Astrocyte of the cerebellum (primary cell): ENCODE measurements at regions not wholly inside any gene's neighbourhood (a gene's known extent, or its start where the extent isn't known, plus 50 kb on each side); places are given as distances from the start of the nearest gene placed in this dataset.
"Not testable (repeated sequence)": the region's sequence is repeated elsewhere in the genome, so short reads cannot be mapped to it uniquely, and the experiment has no call there.

Experiments
- DNase-seq: peaks from one replicate; pipeline ENCODE4 v3.0.0-alpha.2; 2011; ENCODE audit warnings: low read depth
- H3K4me3 ChIP-seq: 2 replicates; pipeline ENCODE4 v1.5.1; 2011; ENCODE audit warnings: mild to moderate bottlenecking, low read depth, low read length, moderate library complexity
- in situ Hi-C: cut with HindIII; loops from 2 replicates; pipeline ENCODE4 v1.10.0; 2017; ENCODE audit warnings: low sequenced_read_pairs

GRCh38 chr5:176018598-176018997 is 50.5 kb upstream of the THOC3 start:
- in situ Hi-C loops, DNase-seq, H3K4me3 ChIP-seq: not testable (repeated sequence)

DNA sequence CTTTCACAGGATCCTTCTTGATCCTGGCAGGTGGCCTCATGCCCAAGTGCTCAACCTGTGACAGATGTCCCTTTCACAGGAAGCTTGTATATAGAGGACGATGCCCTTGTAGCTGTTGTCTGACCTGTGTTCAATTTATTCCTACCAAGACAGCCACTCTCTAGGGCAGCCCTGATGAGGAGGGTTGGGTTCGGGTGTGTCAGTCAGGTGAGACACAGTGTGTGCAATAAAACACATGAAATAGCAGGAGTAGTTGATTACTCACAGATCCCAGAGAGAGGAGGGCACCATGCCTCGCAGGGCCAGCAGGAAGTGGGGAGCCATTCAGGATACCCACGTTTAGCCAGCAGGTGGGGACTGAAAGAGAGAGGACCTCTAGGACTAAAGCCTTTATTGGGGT is 52.7 kb upstream of the THOC3 start:
- DNase-seq, H3K4me3 ChIP-seq, in situ Hi-C loops: not testable (repeated sequence)

- DNase-seq, in situ Hi-C loops, H3K4me3 ChIP-seq: not testable (repeated sequence)
Observed at GRCh38 chr5:176023535-176023934, 55.4 kb upstream of the THOC3 start.

DNA sequence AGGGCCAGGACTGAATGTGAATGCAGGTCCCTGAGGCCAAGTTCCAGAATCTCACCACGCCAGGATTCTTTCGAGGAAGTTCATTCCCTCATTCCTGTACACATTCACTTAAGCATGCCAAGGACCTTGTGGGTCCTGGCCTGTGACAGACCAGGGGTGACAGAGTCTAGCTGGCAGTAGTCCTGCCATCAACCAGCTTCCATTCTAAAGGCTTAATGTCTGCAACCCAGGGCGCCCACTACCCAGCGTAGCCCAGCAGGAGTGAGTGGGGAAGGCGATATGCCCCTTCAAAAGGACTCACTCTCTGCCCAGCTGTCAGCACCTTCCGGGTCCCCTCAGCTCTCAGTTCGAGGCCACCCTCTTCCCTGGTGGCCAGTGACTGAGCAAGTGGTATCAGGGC is 61.3 kb upstream of the THOC3 start:
- in situ Hi-C loops, H3K4me3 ChIP-seq, DNase-seq: not testable (repeated sequence)

GRCh38 chr5:176030361-176031117 is 62.4 kb upstream of the THOC3 start:
- H3K4me3 ChIP-seq, DNase-seq, in situ Hi-C loops: not testable (repeated sequence)

- in situ Hi-C loops, DNase-seq, H3K4me3 ChIP-seq: not testable (repeated sequence)
Observed at GRCh38 chr5:176031118-176031510, 63.0 kb upstream of the THOC3 start.

DNA sequence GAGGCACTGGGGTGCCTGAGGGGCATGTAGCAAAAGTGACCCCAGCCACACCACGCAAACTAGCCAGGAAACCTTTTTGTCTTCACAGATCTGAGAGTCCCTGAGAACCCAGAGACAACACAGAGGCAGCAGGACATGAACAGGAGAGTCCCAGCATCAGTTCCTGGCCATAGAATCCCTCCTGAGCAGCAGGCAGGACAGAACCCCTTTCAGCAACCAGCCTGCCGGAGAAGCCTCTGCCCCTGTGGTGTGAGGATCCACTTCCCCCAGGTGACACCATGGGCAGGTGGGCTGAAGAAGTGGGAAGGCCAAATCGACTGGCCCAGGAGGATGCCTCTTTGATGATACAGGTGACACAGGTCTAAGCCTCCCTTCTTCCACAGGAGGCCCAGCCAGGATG is 65.1 kb upstream of the THOC3 start:
- in situ Hi-C loops, DNase-seq, H3K4me3 ChIP-seq: not testable (repeated sequence)

DNA sequence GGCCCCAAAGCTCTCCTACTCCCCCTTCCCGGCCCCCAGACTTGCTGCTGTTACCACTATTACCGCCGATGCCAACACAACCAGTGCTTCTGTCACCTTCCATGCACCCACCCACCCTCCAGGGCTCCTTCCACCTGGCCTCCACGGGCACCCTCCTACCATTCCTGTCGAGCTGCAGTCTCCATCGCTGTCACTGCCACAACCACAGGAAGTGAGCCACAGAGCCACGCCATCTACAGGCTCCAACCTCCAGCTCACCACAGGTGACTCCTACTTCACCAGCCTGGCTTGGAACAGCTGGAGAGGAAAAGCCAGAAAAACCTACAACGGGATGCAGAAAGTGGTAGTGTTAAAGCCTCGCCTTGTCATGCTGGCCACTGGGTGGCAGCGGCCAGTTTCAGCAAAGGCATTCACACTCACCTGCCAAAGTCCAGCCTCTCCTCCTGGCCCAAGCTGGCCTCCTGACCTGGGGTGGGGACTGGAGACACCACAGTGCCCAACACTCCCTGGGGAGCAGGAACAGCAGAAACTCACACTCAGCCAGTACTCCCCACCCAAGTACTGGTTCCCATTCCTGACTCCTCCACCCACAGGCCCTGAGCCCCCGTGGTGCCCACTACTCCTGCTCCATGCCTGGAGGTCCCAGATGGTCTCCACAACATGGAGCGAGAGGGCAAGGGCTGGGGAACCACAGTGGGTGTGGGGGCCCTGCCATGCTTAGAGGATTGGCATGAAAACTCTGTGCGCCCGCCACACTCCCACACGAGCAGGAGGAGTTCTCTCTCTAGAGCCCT is 66.5 kb upstream of the THOC3 start:
- H3K4me3 ChIP-seq, in situ Hi-C loops, DNase-seq: not testable (repeated sequence)

GRCh38 chr5:176035201-176035530 is 67.1 kb upstream of the THOC3 start:
- H3K4me3 ChIP-seq, in situ Hi-C loops, DNase-seq: not testable (repeated sequence)

DNA sequence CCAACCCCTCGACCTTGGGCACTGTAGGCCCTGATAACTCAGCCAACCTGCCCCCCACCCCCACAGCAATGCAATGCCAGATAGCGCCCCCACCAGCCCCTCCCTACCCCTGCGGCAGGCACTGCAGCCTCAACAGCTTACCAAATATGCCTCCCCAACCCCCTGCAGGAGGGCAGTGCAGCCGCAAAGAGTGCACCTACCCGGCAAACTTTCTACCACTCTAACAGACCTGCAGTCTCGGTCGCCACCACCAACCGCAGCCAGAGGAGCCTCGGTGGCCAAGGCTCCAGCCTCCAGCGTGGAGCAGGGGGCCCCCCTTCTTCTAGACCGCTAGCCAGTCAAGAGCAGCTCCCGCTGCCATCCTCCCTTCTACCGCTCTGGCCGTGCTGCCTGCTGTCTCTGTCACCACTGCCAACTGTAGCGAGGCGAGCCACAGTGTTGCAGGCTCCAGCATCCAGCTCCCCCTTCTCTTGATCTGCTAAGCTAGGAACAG is 67.7 kb upstream of the THOC3 start:
- DNase-seq, H3K4me3 ChIP-seq, in situ Hi-C loops: not testable (repeated sequence)

- H3K4me3 ChIP-seq, in situ Hi-C loops, DNase-seq: not testable (repeated sequence)
Observed at GRCh38 chr5:176036391-176036790, 68.3 kb upstream of the THOC3 start.

DNA sequence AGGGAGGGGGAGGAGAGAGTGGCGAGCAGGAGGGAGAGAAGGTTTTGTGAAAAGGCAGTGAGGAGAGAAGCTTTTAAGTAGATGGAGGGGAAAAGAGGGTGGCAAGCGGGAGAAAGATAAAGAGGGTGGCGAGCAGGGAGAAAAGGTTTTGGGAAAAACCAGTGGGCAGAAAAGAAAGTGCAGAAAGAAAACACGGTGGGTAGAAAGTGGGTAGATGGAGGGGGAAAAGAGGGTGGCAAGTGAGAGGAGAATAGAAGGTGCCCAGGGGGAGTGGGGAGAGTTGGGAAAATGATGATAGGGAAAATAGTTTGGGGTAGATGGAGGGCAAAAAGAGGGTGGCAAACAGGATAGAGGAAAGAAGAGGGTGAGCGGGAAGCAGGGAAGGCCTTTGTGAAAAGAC is 69.1 kb upstream of the THOC3 start:
- H3K4me3 ChIP-seq, DNase-seq, in situ Hi-C loops: not testable (repeated sequence)

- in situ Hi-C loops, H3K4me3 ChIP-seq, DNase-seq: not testable (repeated sequence)
Observed at GRCh38 chr5:176040105-176040801, 72.1 kb upstream of the THOC3 start.

GRCh38 chr5:176041248-176041994 is 73.3 kb upstream of the THOC3 start:
- DNase-seq, H3K4me3 ChIP-seq, in situ Hi-C loops: not testable (repeated sequence)

DNA sequence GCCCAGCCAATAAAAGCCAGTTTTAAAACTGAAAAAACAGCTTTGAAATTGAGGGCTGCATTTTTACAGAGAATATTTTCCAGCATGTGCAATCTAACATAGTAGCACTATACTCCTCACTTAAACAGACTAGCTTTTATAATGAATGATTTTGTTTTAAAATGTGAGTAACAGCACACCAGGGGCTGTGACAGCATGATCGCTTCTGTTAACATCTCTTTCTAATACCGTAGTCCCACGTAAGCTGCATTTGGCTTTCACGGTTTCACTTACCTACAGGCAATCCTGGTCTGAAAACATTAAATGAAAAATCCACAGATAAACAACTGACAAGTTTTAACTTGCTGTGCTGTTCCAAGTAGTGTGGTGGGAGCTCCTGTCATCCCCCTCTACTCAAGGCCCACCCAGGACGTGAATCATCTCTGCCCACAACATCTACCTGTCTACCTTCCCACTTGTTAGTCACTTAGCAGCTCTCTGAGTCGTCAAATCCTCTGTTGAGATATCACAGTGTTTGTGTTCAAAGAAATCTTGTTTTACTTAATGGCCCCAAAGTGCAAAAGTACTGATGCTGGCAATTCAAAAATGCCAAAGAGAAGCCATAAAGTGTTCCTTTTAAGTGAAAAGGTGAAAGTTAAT is 74.0 kb upstream of the THOC3 start:
- H3K4me3 ChIP-seq, DNase-seq, in situ Hi-C loops: not testable (repeated sequence)

DNA sequence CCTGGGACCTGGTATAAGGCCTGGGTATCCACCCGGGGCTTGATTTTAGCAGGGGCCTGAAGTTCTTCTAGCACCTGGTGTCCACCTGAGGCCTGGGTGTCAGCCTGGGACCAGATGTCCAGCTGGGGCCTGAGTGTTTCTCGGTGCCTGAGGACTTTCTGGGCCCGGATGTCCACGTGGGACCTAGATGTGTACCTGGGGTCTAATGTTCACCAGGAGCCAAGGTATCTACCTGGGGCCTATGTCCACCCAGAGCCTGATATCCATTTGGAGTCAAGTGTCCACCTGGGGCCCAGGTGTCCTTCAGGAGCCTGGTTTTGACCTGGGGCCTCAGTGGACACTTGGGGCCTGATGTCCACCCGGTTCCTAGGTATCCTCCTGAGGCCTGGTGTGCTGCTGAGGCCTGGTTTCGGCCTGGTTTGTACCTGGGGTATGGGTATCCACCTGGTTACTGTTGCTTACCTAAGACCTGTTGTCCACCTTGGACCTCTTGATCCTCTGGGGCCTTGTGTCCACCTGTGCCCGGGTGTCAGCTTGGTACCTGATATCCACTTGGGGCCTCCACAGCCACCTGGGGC is 75.2 kb upstream of the THOC3 start:
- DNase-seq, H3K4me3 ChIP-seq, in situ Hi-C loops: not testable (repeated sequence)
